Calu3 (cell line): ENCODE measurements at regions not wholly inside any gene's neighbourhood (a gene's known extent, or its start where the extent isn't known, plus 50 kb on each side); places are given as distances from the start of the nearest gene placed in this dataset.

Experiments used
- BruUV-seq: library from RNA; stranded (reverse); fragments of 400-500 nt; replicated peaks from 2 replicates; lab custom pipeline; 2021; lab: Mats Ljungman, UMichigan
- CTCF ChIA-PET: fragments of 300-600 bp; sonication (Branson Sonifier 250); formaldehyde crosslinking; loops from one replicate; lab custom pipeline; 2022; ENCODE audit warnings: antibody characterized with exemption; lab: Charles Lee
- DNase-seq: peaks from one replicate; pipeline ENCODE4 v3.0.0; 2022
- H3K27ac Mint-ChIP-seq: one replicate; pipeline ENCODE4 v1.8.0; 2022; ENCODE audit warnings: mixed read lengths; ENCODE audit not compliant: unreplicated experiment
- H3K27me3 Mint-ChIP-seq: one replicate; pipeline ENCODE4 v1.8.0; 2022; ENCODE audit warnings: mixed read lengths; ENCODE audit not compliant: unreplicated experiment
- H3K36me3 Mint-ChIP-seq: one replicate; pipeline ENCODE4 v1.8.0; 2022; ENCODE audit warnings: mild to moderate bottlenecking, moderate library complexity, mixed read lengths; ENCODE audit not compliant: insufficient read depth, unreplicated experiment
- H3K4me1 Mint-ChIP-seq: one replicate; pipeline ENCODE4 v1.8.0; 2022; ENCODE audit warnings: mild to moderate bottlenecking, low read depth, mixed read lengths; ENCODE audit not compliant: unreplicated experiment
- H3K4me3 Mint-ChIP-seq: one replicate; pipeline ENCODE4 v1.8.0; 2022; ENCODE audit warnings: mild to moderate bottlenecking, low read depth, moderate library complexity, mixed read lengths; ENCODE audit not compliant: unreplicated experiment
- H3K9me3 Mint-ChIP-seq: one replicate; pipeline ENCODE4 v1.8.0; 2022; ENCODE audit warnings: low read depth, mixed read lengths; ENCODE audit not compliant: unreplicated experiment
- CTCF ChIP-seq: fragments of 200-600 bp; IDR thresholded peaks from one replicate; pipeline ENCODE4 v1.8.0; 2022; ENCODE audit warnings: antibody characterized with exemption; ENCODE audit not compliant: unreplicated experiment
- intact Hi-C: fragments of 100-400 bp; cut with micrococcal nuclease; formaldehyde crosslinking; loops from one replicate; pipeline ENCODE4 v1.10.0; 2022; ENCODE audit not compliant: unreplicated experiment

DNA sequence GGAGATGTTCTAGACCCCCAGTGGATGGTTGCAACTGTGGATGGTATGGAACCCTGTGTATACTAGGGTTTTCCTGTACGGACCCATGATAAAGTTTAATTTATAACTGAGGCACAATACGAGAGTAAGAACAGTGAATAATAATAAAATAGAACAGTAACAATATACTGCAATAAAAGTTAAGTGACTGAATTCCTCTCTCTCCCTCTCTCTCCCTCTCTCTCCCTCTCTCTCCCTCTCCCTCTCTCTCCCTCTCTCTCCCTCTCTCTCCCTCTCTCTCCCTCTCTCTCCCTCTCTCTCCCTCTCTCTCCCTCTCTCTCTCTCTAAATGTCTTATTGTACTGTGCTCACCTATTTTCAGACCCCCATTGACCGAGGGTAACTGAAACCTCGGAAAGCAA lies 291.0 kb downstream of the IRF8 start:
- no peak for TF ChIP-seq CTCF
- Mint-ChIP-seq H3K4me3 (no peak overlapping the region), H3K27ac (no peak overlapping the region), H3K4me1 (no peaks in the 10 kb centered on the region), H3K9me3 (no peaks in the 10 kb centered on the region), H3K36me3 (no peaks in the 10 kb centered on the region), H3K27me3 (peaks cover 100% of the 10 kb centered on the region)
- no TSS peak for BruUV-seq
- CTCF ChIA-PET: no interaction called here
- intact Hi-C loops: no loop called here
- no peak for DNase-seq

DNA sequence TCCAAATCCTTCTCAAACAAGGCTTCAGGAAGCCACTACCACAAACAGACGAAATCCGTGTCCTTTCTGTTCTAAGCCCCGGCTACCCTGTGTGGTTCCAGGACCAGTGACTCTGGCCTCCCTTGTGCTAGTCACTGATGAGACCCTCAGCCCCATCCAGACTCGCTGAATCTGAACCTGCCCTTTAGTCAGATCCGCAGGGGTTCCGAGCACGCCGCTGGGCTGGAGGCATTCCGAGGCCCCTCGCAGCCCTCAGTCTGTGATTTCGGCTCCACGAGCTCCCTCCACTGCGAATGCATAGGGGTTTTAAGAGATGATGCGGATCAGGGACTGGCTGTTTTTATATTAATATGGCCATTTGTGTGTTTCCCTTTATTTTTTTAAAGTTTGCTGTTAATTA lies 292.7 kb downstream of the IRF8 start:
- Mint-ChIP-seq H3K27ac (no peak overlapping the region), H3K27me3 (peaks cover 100% of the 10 kb centered on the region), H3K36me3 (no peaks in the 10 kb centered on the region), H3K4me3 (no peak overlapping the region), H3K9me3 (no peaks in the 10 kb centered on the region), H3K4me1 (no peaks in the 10 kb centered on the region)
- no peak for TF ChIP-seq CTCF
- CTCF ChIA-PET: no interaction called here
- intact Hi-C loops: no loop called here
- DNase-seq: no peak
- BruUV-seq: no TSS peak

- Mint-ChIP-seq H3K4me3 (no peak overlapping the region), H3K27me3 (peaks cover 100% of the 10 kb centered on the region), H3K27ac (no peak overlapping the region), H3K4me1 (no peaks in the 10 kb centered on the region), H3K9me3 (no peaks in the 10 kb centered on the region), H3K36me3 (no peaks in the 10 kb centered on the region)
- CTCF ChIA-PET: no interaction called here
- intact Hi-C loops: no loop called here
- TF ChIP-seq CTCF: no peak
- DNase-seq: no peak
- no TSS peak for BruUV-seq
These were observed 294.7 kb downstream of the IRF8 start for GRCh38 chr16:86193528-86194193.

DNA sequence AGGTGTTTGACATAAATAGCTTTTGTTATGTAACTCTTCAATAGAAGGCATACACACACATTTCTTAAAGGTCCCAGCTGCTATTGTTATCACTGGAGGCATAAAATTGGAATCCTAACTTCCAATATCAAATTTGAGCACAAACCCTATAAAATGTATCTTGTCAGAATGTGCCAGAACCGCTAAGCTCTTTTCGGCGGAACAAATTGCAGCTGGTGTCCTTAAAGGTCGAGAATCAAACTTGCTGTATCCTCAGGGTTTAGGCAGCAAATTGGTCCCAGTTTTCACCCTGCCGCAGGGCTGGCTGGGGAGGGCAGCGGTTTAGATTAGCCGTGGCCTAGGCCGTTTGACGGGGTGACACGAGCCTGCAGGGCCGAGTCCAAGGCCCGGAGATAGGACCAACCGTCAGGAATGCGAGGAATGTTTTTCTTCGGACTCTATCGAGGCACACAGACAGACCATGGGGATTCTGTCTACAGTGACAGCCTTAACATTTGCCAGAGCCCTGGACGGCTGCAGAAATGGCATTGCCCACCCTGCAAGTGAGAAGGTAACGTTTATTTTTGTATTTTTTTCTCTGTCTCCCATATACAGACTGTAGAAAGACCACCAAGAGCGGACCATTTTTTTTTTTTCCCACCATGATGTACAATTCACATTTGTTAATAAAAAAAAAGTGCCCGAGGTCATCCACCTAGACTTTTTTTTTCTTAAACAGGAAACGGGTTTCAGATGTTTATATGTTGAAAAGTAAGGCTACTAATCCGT lies 297.1 kb downstream of the IRF8 start:
- no peaks in the 10 kb centered on the region for H3K9me3 Mint-ChIP-seq
- no TSS peak for BruUV-seq
- no peaks in the 10 kb centered on the region for H3K4me1 Mint-ChIP-seq
- CTCF ChIA-PET: no interaction called here
- no peak for TF ChIP-seq CTCF
- intact Hi-C loops: no loop called here
- peaks cover 100% of the 10 kb centered on the region for H3K27me3 Mint-ChIP-seq
- no peak for DNase-seq
- H3K27ac Mint-ChIP-seq: no peak overlapping the region
- no peaks in the 10 kb centered on the region for H3K36me3 Mint-ChIP-seq
- H3K4me3 Mint-ChIP-seq: no peak overlapping the region
